HG03064 (cell line): ENCODE measurements at regions not wholly inside any gene's neighbourhood (a gene's known extent, or its start where the extent isn't known, plus 50 kb on each side); places are given as distances from the start of the nearest gene placed in this dataset.
A peak's percentile ranks its signal among the peaks of the same experiment; 100 is the strongest.
"Not testable (repeated sequence)": the region's sequence is repeated elsewhere in the genome, so short reads cannot be mapped to it uniquely, and the experiment has no call there.

Experiments used
- ATAC-seq: cut with Tn5 transposase; IDR thresholded peaks from one replicate; pipeline ENCODE4 v1.9.1; 2021; ENCODE audit warnings: low read depth; ENCODE audit not compliant: unreplicated experiment

DNA sequence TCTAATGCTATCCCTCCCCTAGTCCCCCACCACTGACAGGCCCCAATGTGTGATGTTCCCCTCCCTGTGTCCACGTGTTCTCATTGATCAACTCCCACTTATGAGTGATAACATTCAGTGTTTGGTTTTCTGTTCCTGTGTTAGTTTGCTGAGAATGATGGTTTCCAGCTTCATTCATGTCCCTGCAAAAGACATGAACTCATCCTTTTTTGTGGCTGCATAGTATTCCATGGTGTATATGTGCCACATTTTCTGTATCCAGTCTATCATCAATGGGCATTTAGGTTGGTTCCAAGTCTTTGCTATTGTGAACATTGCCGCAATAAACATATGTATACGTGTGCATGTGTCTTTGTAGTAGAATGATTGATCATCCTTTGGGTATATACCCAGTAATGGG, 153.1 kb downstream of the OR13H1 start:
- not testable (repeated sequence) for ATAC-seq

DNA sequence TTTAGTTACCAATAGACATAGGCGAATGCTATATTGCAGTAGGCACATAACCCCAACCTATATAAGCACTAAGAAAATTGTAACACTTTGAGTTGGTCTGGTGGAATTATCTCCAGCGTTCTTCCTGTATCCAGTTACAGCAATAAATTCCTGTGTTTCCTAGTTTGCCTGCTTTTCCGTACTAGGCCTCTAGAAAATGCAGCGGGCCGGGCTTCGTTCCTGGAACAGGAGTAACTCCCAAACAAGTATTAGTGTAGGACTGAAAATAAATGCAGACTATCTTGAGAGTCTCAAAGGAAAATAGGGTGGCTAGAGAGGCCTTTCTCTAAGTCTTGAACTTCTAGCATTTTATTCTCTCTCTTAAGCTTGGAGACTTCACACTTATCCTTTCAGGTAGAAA, 159.8 kb downstream of the OR13H1 start:
- no peak for ATAC-seq

DNA sequence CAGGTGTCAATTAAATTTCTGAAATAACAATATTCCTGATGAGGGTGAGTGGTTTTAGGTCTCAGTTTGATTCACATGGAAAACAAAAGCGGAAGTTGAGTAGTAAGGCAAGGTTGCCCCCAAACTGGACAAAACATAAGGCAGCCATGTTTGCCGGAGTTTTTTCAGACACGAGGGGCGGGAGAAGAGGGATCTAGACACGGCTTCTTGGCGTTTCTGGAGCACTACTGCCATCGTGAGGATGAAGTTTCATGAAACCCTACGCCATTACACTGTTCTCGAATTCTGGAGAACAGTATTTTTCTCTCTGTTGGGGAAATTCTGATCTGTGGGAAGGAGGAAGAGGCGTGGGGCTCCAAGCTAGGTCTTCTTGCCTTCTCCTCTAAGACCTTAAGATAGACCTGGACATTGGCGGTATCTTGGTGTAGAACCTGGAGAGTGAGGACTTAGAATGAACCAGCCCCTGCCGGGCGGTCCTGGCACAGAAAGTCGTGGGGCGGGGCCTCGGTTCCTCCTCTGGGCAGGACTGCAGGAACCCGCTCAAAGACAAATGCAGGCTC, 160.3 kb downstream of the OR13H1 start:
- ATAC-seq, result peak; percentile 61

DNA sequence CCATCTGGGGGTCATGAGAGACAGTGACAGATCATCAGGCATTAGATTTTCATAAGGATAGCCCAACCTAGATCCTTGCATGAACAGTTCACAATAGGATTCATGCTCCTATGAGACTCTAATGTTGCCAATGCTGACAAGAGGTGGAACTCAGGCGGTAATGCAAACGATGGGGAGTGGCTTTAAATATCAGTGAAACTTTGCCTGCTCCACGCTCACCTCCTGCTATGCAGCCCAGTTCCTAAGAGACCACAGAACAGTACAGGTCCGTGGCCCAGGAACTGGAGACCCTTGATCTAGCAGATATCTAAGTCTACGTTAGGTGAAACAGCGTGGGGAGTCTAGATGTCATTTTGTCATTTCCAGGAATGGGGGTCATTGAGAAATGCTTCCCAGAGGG, 165.7 kb downstream of the OR13H1 start:
- ATAC-seq, result no peak

DNA sequence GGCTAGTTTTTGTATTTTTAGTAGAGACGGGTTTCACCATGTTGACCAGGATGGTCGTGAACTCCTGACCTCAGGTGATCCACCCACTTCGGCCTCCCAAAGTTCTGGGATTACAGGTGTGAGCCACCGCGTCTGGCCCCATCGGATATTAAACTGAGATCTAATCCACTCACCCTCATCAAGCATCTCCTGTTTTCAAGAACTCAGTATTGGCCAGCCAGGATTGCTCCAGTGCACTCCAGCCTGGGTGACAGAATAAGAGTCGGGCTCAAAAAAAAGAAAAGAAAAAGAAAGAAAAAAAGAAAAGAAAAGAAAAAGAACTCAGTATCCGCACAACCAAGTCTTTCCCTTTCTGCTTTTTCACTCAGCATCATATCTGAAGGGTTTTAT, 167.6 kb downstream of the OR13H1 start:
- no peak for ATAC-seq

DNA sequence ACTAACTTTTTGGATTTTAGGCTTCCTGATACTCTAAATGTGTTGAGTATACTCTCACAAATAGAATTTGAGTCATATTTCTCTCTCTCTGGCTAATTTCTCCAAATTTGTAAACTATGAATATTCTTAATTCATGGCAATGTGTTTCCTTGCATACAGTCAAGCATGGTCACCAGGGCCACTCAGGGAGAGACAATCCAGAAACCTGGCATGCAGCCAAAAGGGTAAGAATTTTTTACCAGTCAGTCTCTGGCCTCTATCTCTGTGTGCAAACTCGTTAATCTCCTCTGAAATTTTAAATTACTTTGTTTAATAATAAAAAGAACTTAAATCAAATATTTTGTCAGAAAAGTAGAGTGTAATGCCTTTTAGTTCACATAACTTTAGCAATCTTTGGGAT, 179.8 kb downstream of the OR13H1 start:
- ATAC-seq, result no peak

DNA sequence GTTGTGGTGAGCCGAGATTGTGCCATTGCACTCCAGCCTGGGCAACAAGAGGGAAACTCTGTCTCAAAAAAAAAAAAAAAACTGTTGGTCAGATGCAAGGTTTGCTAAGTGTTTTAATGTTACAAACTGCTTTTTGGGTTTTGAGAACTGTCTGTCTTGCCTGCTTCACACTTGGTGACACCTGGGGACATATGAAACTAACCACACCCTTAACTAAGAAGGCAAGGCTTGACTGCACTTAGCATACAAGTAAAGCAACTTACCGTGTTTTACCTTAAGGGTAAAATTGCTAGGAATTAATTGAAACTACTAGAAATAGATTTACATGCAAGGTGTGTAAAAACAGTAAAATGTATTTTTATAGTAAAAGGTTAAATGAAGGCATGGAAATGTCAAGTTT, 180.4 kb downstream of the OR13H1 start:
- ATAC-seq, result no peak

DNA sequence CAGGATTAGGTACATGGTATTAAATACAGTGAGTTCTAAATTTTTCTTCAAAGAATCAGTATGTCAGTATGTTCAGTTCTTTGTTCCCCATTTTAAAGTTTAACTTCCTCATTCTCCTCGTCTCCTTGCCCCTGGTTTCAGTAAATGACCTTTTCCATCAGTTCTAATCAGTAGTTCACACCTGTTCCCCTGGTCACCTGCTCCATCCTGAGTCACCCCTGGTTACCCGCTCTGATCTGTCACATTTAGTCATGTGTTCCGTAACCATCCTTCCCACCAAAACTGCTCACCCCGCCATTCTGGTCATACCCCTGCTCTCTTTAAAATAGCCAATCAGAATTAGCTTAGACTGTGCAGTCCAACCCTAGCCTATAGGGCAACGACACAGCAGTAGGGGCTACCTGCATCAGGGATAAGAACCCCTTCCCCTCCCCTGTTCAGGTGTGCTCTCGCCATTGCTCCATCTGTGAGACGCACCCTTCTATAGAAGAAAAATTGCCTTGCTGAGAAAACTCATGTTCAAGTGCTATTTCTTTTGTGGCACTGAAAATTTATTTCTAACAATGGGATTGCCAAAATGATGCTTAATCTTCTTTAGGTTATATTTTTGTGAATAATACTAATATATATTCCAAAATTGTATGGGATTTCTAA, 181.3 kb downstream of the OR13H1 start:
- no peak for ATAC-seq

DNA sequence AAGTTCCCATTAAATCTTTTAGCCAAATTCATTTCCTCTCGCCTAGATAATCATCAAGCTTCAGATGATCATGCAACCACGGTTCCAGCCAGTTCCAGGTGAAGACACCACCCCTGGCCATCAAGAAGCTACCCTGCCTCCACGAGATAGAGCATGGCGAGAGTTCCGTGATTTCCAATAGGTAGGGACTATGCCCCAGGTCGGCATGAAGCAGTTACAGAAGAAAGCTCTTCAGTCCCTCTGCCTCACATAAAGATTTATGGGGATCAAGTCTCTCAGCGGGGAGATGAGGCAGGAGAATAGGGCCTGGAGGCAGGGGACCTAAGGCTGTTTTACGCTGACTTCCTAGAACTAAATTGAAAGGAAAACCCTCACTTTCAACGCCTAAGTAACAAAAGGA, 183.9 kb downstream of the OR13H1 start:
- no peak for ATAC-seq

DNA sequence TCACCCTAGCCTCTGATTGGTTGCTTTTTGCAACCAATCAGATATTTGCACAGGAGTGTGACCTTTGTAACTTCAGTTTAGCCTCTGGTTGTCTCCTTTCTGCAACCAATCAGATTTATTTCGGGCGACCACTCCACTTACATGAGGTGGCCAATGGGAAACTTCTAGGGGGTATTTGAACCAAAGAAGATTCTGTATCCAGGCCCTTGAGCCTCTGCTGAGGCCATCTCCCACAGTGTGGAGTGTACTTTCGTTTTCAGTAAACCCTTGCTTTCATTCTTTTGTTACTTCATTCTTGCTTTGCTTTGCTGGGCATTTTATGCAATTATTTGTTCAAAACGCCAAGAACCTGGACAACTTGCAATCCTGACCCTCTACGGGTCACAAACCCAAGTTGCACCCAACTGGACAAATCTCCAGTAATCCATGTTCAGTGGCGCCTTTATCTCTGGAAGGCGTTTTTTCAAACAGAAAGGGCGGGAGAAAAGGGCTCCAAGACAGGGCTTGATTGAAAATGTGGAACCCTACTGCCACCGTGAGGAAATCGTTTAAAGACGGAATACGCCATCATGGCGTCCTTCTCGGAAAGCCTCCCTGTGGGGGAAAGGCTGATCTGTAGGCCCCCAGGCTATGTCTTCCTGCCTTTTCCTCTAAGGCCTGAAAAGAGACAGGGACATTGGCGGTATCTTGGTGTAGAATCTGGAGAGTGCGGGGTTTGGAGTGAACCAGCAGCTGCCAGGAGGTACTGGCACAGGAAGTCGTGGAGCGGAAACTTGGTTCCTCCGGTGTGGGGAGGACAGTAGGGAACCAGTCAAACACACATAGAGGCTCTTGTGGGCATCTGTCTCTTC, 184.6 kb downstream of the OR13H1 start:
- ATAC-seq, result peak; percentile 63

DNA sequence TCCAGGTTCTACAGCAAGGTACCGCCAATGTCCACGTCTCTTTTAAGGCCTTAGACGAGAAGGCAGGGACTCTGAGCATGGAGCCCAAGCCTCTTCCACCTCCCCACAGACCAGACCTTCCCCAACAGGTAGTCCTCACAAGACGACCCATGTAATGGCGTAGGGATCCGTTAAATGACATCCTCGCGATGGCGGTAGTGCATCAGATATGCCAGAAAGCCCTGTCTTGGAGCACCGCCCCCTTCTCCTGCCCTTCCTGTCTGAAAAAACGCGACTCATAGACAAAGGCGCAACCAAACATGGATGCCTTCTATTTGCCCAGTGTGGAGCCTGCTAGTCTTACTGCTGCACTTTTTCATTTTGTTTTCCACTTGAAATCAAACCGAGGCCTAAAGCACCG, 185.4 kb downstream of the OR13H1 start:
- ATAC-seq, result no peak

DNA sequence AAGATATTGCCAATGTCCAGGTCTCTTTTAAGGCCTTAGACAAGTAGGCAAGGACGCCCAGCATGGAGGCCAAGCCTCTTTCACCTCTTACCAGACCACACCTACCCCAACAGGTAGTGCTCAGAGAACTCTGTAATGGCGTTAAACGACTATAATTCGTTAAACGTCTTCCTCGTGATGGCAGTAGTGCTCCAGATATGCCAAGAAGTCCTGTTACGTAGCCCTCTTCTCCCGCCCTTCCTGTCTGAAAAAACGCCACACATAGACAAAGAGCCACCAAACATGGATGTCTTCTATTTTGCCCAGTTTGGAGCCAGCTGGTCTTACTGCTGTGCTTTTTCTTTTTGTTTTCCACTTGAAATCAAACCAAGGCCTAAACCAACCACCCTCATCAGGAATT, 190.7 kb downstream of the OR13H1 start:
- peak; percentile 80 for ATAC-seq

DNA sequence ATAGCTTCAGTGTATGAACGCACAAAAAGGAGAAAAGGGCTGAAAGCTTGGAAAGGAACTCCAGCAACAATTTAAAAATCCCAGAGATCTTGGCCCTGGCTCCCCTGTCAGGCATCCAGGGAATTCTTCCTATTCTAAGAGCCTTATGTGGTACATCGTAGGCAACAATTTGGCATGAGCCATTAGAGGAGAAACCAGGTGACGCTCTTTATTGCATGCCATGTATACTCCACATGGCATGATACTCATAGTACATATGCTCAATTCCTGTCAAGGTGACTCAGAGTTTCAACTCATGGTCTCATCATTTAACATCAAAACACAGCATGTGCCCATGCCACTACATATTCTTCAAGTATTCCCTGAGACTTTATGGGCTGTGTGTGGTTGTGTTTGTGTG, 191.3 kb downstream of the OR13H1 start:
- peak; percentile 21 for ATAC-seq

DNA sequence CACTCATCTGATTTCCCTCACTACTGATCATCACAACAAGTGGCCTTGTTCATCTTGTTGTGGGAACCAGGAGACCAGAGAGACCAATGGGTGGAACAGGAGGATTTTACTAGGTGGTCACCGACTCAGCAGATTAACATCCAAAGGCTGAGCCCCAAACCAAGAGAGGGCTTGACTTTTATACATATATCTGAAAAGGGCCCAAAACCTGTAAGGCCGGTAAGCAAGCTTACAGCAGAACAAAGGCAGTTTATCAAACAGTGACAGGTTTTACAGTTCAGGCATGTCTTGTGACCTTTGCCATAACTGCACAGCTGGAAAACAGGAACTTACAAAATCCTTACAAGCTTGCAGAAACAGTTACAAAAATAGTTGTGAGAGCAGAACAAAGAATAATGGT, 195.9 kb downstream of the OR13H1 start:
- no peak for ATAC-seq

DNA sequence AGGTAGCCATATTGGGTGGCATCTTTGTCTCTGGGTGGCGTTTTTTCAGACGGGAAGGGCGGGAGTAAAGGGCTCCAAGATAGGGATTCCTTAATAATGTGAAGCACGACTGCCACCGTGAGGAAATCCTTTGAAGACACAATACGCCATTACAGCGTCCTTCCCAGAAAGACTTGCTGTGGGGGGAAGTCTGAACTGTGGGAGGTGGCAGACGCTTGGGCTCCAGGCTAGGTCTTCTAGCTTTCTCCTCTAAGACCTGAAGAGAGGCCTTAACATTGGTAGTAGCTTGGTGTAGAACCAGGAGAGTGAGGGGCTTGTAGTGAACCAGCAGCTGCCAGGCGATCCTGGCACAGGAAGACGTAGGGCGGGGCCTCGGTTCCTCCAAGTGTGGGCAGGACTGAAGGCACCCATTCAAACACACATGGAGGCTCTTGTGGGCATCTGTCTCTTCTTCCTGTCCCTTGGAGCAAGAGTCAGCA, 197.3 kb downstream of the OR13H1 start:
- peak; percentile 54 for ATAC-seq

DNA sequence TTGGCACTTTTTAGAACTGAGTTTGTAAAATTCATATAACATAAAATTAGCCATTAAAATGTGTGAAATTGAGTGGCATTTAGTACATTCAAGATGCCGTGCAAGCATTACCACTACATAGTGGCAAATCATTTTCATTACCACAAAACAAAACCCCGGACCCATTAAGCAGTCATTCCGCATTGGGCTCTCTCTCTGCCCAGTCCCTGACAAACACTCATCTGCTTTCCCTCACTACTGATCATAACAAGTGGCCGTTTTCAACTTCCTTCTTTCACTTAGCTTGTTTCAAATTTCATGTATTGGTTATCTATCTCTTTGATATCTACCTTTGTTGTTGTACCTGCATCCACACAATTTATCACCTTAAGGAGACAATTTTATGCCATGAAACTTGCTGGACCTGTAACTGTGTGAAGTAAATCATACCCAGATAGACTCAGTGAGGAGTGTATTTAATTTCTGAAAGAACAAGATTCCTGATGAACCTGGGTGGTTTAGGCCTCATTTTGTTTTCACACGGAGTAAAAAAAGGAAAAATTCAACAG, 202.1 kb downstream of the OR13H1 start:
- ATAC-seq, result no peak

DNA sequence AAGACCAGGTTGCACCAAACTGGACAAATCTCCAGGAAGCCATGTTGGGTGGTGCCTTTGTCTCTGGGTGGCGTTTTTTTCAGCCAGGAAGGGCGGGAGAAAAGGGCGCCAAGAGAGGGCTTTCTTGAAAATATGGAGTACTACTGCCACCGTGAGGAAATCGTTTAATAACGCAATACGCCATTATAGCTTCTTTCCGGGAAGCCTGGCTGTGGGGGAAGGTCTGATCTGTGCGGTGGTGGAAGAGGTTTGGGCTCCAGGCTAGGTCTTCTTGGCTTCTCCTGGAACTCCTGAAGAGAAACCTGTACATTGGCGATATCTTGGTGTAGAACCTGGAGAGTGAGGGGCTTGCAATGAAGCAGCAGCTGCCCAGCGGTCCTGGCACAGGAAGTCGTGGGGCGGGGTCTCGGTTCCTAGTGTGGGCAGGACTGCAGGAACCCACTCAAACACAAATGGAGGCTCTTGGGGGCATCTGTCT, 202.7 kb downstream of the OR13H1 start:
- peak; percentile 47 for ATAC-seq

DNA sequence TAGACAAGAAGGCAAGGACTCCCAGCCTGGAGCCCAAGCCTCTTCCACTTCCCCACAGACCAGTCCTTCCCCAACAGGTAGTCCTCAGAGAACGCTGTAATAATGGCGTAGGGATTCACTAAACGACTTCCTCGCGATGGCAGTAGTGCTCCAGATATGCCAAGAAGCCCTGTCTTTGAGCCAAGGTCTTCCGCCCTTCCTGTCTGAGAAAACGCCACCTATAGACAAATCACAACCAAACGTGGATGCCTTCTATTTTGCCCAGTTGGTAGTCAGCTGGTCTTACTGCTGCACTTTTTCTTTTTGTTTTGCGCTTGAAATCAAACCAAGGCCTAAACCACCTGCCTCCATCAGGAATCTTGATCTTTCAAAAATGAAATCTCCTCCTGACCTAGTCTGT, 203.3 kb downstream of the OR13H1 start:
- no peak for ATAC-seq

DNA sequence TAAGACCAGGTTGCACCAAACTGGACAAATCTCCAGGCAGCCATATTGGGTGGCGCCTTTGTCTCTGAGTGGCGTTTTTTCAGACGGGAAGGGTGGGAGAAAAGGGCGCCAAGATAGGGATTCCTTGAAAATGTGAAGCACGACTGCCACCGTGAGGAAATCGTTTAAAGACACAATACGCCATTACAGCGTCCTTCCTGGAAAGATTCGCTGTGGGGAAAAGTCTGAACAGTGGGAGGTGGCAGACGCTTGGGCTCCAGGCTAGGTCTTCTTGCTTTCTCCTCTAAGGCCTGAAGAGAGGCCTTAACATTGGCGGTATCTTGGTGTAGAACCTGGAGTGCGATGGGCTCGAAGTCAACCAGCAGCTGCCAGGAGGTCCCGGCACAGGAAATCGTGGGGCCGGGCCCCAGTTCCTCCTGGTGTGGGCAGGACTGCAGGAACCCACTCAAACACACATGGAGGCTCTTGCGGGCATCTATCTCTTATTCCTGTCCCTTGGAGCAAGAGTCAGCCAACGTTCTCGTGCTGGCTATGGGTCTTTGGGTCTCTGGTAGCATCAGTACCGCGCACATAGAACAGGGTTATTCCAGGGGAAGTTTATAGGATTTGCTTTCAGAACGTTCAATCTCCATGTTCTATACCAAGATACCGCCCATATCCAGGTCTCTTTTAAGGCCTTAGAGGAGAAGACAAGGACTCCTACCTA, 208.8 kb downstream of the OR13H1 start:
- ATAC-seq, result peak; percentile 53

DNA sequence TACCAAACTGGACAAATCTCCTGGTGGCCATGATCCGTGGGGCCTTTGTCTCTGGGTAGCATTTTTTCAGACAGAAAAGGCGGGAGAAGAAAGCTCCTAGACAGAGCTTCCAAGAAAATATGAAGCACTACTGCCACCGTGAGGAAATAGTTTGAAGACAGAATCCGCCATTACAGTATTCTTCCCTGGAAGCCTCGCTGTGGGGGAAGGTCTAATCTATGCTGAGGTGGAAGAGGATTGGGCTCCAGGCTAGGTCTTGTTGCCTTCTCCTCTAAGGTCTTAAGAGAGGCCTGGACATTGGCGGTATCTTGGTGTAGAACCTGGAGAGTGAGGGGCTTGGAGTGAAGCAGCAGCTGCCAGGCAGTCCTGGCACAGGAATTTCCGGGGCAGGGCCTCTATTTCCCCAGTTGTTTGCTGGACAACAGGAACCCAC, 218.9 kb downstream of the OR13H1 start:
- ATAC-seq, result no peak

DNA sequence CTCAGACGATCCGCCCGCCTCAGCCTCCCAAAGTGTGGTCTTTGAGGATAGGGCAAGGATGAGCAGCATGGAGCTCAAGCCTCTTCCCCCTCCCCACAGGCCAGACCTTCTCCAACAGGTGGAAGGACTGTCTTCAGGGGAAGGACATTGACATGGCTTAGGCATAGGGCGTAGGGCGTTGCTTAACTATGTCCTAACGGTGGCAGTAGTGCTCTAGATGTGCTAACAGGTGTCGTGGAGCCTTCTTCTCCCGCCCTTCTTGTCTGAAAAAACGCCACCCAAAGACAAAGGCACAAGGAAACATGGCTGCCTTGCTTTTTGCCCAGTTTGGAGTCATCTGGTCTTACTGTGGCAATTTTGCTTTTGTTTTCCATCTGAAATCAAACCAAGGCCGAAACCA, 219.8 kb downstream of the OR13H1 start:
- peak; percentile 65 for ATAC-seq
